ENCODE measurements at regions not wholly inside any gene's neighbourhood (a gene's known extent, or its start where the extent isn't known, plus 50 kb on each side); places are given as distances from the start of the nearest gene placed in this dataset.

DNA sequence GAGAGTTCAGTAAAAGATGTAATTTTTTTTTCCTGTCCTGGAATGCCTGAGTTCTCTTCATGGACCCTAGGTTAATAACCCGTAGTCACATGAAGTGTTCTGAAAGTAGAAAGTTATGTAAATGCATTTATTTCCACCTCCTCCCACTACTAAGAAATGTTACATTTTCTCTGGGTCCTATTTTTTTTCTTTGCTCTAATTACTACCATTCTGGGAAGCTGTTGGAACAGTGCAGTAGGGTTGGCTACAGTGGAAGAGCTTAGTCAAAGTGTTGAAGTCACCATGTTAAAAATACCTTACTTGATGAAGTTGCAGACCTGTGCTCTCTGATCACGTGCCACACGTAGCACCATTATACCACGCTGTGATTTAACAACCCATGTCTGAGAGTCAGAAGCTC, 153.8 kb upstream of the TSC22D2 start:
- ChIA-PET POLR2A (no interaction called here), CTCF (interaction anchor here (1.1 to 1.5 kb wide), 2 partner anchors 12 to 15 kb away, joined by 3 to 6 read pairs; no protein-coding TSS in a partner anchor)

More for the DNA sequence above, 153.8 kb upstream of the TSC22D2 start:
- H3K4me2 ChIP-seq (ENCODE audit: low read length), result no peak overlapping the region
- no peaks in the 10 kb centered on the region for H3K9me3 ChIP-seq (ENCODE audit: control insufficient read depth in 1 of 2, insufficient read depth in 1 of 2, low read depth in 1 of 2, low read length in 2 of 2)
- H2AFZ ChIP-seq (ENCODE audit: low read depth, low read length, poor library complexity, severe bottlenecking), result no peak overlapping the region
- ATAC-seq, result no peak
- intact Hi-C loops (cut with micrococcal nuclease), result no loop called here
- TF ChIP-seq, protein P1, sequence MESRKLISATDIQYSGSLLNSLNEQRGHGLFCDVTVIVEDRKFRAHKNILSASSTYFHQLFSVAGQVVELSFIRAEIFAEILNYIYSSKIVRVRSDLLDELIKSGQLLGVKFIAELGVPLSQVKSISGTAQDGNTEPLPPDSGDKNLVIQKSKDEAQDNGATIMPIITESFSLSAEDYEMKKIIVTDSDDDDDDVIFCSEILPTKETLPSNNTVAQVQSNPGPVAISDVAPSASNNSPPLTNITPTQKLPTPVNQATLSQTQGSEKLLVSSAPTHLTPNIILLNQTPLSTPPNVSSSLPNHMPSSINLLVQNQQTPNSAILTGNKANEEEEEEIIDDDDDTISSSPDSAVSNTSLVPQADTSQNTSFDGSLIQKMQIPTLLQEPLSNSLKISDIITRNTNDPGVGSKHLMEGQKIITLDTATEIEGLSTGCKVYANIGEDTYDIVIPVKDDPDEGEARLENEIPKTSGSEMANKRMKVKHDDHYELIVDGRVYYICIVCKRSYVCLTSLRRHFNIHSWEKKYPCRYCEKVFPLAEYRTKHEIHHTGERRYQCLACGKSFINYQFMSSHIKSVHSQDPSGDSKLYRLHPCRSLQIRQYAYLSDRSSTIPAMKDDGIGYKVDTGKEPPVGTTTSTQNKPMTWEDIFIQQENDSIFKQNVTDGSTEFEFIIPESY (IDR thresholded peaks at IDR 0.05; ENCODE audit: extremely low read depth, insufficient replicate concordance, low read length), result no peak
- no peak for TF ChIP-seq EZH2phosphoT487 (IDR thresholded peaks at IDR 0.05; ENCODE audit: borderline replicate concordance)
- TF ChIP-seq, protein P2, sequence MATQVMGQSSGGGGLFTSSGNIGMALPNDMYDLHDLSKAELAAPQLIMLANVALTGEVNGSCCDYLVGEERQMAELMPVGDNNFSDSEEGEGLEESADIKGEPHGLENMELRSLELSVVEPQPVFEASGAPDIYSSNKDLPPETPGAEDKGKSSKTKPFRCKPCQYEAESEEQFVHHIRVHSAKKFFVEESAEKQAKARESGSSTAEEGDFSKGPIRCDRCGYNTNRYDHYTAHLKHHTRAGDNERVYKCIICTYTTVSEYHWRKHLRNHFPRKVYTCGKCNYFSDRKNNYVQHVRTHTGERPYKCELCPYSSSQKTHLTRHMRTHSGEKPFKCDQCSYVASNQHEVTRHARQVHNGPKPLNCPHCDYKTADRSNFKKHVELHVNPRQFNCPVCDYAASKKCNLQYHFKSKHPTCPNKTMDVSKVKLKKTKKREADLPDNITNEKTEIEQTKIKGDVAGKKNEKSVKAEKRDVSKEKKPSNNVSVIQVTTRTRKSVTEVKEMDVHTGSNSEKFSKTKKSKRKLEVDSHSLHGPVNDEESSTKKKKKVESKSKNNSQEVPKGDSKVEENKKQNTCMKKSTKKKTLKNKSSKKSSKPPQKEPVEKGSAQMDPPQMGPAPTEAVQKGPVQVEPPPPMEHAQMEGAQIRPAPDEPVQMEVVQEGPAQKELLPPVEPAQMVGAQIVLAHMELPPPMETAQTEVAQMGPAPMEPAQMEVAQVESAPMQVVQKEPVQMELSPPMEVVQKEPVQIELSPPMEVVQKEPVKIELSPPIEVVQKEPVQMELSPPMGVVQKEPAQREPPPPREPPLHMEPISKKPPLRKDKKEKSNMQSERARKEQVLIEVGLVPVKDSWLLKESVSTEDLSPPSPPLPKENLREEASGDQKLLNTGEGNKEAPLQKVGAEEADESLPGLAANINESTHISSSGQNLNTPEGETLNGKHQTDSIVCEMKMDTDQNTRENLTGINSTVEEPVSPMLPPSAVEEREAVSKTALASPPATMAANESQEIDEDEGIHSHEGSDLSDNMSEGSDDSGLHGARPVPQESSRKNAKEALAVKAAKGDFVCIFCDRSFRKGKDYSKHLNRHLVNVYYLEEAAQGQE (IDR thresholded peaks at IDR 0.05; ENCODE audit: low read depth), result no peak
- TF ChIP-seq ATF3 (IDR thresholded peaks at IDR 0.05), result no peak
- no peak for TF ChIP-seq SIN3A (IDR thresholded peaks at IDR 0.05; ENCODE audit: low read depth)
- TF ChIP-seq CBX3 (IDR thresholded peaks at IDR 0.05; ENCODE audit: low read depth), result no peak
- TF ChIP-seq MAX (IDR thresholded peaks at IDR 0.05), result no peak
- TF ChIP-seq EZH2 (IDR thresholded peaks at IDR 0.05), result no peak
- no peak for TF ChIP-seq ELF1 (IDR thresholded peaks at IDR 0.05; ENCODE audit: borderline replicate concordance, low read depth)
- no peak for TF ChIP-seq YY1 (IDR thresholded peaks at IDR 0.05; ENCODE audit: extremely low read depth, insufficient replicate concordance, low read depth, low read length)
- no peak for TF ChIP-seq FOSL1 (IDR thresholded peaks at IDR 0.05; ENCODE audit: low read depth)
- H3K79me2 ChIP-seq (ENCODE audit: insufficient read depth, low read length), result no peaks in the 10 kb centered on the region
- no TSS peak for BruUV-seq (replicated peaks)
- H3K36me3 ChIP-seq (ENCODE audit: control insufficient read depth in 1 of 2, insufficient read depth in 2 of 2, low read length in 2 of 2), result no peaks in the 10 kb centered on the region
- no peak overlapping the region for H3K27ac ChIP-seq (ENCODE audit: low read depth, low read length)
- H3K9ac ChIP-seq (ENCODE audit: low read length), result no peak overlapping the region
- no peaks in the 10 kb centered on the region for H3K27me3 ChIP-seq (ENCODE audit: insufficient read depth, low read length)
- no peaks in the 10 kb centered on the region for H4K20me1 ChIP-seq (ENCODE audit: insufficient read depth)
- H3K4me3 ChIP-seq (replicated peaks in 1 of 2; ENCODE audit: low read depth in 1 of 2, low read length in 2 of 2), result no peak overlapping the region
- RAD21 ChIA-PET (ENCODE audit: low non-redundant PET in 1 of 2, low total read pairs in 2 of 2, uncharacterized antibody in 2 of 2, unreplicated experiment in 2 of 2), result no interaction called here
- DNase-seq (ENCODE audit: low read depth, low spot score), result no peak
- H3K9me2 ChIP-seq (ENCODE audit: insufficient read depth), result no peaks in the 10 kb centered on the region
- no peaks in the 10 kb centered on the region for H3K4me1 ChIP-seq (ENCODE audit: control insufficient read depth in 1 of 2, insufficient read depth in 2 of 2, low read length in 2 of 2)

Measured in HCT116 (cell line).